Lung (tissue), 11 donors: ENCODE measurements at regions not wholly inside any gene's neighbourhood (a gene's known extent, or its start where the extent isn't known, plus 50 kb on each side); places are given as distances from the start of the nearest gene placed in this dataset.

Source experiments
- ATAC-seq: fragments of 200-7000 bp; cut with Tn5 transposase; one replicate; pipeline ENCODE4 v1.9.1; 2020; ENCODE audit warnings: moderate number of reproducible peaks; ENCODE audit not compliant: insufficient read depth, low FRiP score
- DNase-seq, 3 donors: peaks; one replicate each; pipeline ENCODE4 v3.0.0-alpha.2; 2013 to 2017
- H3K27ac ChIP-seq, 2 donors: one replicate each; pipeline ENCODE4 v1.5.1; 2013; ENCODE audit warnings: mild to moderate bottlenecking in 2 of 2, moderate library complexity in 2 of 2, control low read depth in 1 of 2, inconsistent platforms in 1 of 2, low read depth in 1 of 2, low read length in 1 of 2
- H3K27me3 ChIP-seq, 3 donors: one replicate each; pipeline ENCODE4 v1.5.1; 2013; ENCODE audit warnings: low read length in 2 of 3; ENCODE audit not compliant: control insufficient read depth in 3 of 3, insufficient read depth in 3 of 3
- H3K36me3 ChIP-seq, 4 donors: one replicate each; pipeline ENCODE4 v1.5.1; 2013; ENCODE audit warnings: low read length in 4 of 4, mild to moderate bottlenecking in 1 of 4, moderate library complexity in 1 of 4; ENCODE audit not compliant: control insufficient read depth in 4 of 4, insufficient read depth in 4 of 4
- H3K4me1 ChIP-seq, 5 donors: one replicate each; pipeline ENCODE4 v1.5.1; 2013; ENCODE audit warnings: low read length in 5 of 5, mild to moderate bottlenecking in 2 of 5, moderate library complexity in 1 of 5; ENCODE audit not compliant: control insufficient read depth in 5 of 5, insufficient read depth in 5 of 5
- H3K4me3 ChIP-seq: one replicate; pipeline ENCODE4 v1.5.1; 2013; ENCODE audit warnings: mild to moderate bottlenecking, control low read depth, moderate library complexity
- H3K9ac ChIP-seq, 2 donors: one replicate each; pipeline ENCODE4 v1.5.1; 2013; ENCODE audit warnings: low read length in 2 of 2, control low read depth in 1 of 2; ENCODE audit not compliant: insufficient read depth in 1 of 2
- H3K9me3 ChIP-seq, 4 donors: one replicate each; pipeline ENCODE4 v1.5.1; 2013; ENCODE audit warnings: low read length in 3 of 4, mild to moderate bottlenecking in 1 of 4, moderate library complexity in 1 of 4; ENCODE audit not compliant: control insufficient read depth in 4 of 4, insufficient read depth in 3 of 4
- WGBS, 2 donors: extraction: QIAGEN DNeasy Blood & Tissue Kit; methylation state at CpG; one replicate each; pipeline ENCODE4 v1.1.7; 2013; 5-methylcytosine and 5-hydroxymethylcytosine counted together
- TF ChIP-seq, protein P1 (sequence below): IDR thresholded peaks from 2 replicates; pipeline ENCODE4 v1.5.1; 2012; ENCODE audit warnings: mild to moderate bottlenecking; ENCODE audit errors: control extremely low read depth, extremely low read depth
- donor health status: control.
- donor health status: control.
- donor health status: Bipolar disorder and iron deficiency.
- donor health status: healthy.
- donor health status: DM: yes; HTN: yes; CAD: no.

DNA sequence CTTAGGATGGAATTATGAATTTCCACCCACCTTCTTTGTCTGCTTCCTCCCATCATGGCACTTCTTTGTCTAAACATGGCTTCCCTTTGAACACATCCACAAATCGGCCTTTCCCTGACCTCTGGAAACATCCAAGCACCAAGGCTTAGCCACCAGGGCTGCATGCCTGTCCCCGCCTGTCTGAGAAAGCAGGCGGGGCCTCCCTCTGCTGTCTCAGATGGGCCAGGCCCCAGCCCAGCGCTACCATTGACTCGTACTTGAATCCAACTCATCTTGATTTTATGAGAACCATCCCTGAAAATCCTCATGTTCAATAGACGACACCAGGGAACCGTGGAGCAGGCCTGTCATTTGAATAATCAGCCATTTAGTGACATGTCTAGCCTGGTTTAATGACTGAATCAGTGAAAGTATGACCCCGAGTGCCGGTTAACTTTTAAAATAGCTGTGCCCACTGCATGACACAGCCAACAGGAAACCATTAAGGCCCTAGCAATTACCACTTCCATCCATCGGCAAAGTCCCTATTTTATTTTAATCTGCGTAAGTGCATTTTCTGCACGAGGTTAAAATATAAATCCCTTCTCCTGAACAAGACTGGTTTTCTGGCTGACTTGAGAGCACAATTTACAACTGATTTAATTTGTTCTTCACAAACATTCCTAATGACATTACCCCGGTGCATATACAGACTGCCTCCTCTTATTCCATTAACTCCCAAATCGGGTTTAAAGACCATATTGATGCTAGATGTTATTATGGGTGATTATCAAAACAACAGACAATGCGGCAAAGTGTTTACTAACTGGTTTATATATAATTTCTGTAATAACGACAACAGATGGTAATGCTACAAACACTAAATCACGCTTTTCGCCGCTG lies 194.7 kb downstream of the BUB3 start:
- TF ChIP-seq, protein P1, sequence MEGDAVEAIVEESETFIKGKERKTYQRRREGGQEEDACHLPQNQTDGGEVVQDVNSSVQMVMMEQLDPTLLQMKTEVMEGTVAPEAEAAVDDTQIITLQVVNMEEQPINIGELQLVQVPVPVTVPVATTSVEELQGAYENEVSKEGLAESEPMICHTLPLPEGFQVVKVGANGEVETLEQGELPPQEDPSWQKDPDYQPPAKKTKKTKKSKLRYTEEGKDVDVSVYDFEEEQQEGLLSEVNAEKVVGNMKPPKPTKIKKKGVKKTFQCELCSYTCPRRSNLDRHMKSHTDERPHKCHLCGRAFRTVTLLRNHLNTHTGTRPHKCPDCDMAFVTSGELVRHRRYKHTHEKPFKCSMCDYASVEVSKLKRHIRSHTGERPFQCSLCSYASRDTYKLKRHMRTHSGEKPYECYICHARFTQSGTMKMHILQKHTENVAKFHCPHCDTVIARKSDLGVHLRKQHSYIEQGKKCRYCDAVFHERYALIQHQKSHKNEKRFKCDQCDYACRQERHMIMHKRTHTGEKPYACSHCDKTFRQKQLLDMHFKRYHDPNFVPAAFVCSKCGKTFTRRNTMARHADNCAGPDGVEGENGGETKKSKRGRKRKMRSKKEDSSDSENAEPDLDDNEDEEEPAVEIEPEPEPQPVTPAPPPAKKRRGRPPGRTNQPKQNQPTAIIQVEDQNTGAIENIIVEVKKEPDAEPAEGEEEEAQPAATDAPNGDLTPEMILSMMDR: no peak
- no peaks in the 10 kb centered on the region for H3K9me3 ChIP-seq
- no peaks in the 10 kb centered on the region for H3K36me3 ChIP-seq
- peaks cover 0 to 3% (median 0%) of the 10 kb centered on the region in 3 donors for H3K27me3 ChIP-seq
- no peak overlapping the region for H3K4me3 ChIP-seq
- 91 to 94% methylated on average over 19 of the region's 19 CpGs for WGBS, 2 donors
- no peaks in the 10 kb centered on the region for H3K4me1 ChIP-seq
- no peak for ATAC-seq
- no peak overlapping the region for H3K27ac ChIP-seq
- no peak for DNase-seq
- no peak overlapping the region for H3K9ac ChIP-seq

DNA sequence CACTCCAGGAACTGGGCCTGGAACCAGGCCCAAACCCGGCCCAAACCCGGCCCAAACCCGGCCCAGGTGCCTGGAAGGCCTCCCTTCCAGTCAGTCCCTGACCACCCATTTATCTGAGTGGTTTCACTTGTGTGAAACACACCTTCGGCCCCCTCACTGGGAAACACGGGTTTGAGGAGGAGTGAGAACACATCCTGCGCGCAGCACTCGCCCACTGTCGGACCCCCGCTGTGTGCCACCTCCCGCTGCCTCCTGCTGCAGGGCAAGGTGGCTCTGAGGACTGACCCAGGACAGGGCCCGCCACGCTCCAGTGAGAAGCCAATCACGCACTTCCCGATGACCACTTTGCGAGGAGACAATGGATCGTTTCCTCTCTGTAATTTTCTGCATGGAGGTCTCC lies 197.5 kb downstream of the BUB3 start:
- Histone ChIP-seq H3K4me1 (no peaks in the 10 kb centered on the region), H3K27ac (no peak overlapping the region), H3K27me3 (peaks cover 0 to 9% (median 0%) of the 10 kb centered on the region in 3 donors), H3K9me3 (peaks cover 0 to 3% (median 0%) of the 10 kb centered on the region in 4 donors), H3K9ac (no peak overlapping the region), H3K36me3 (no peaks in the 10 kb centered on the region), H3K4me3 (no peak overlapping the region)
- WGBS, 2 donors: 84 to 89% methylated on average over 17 of the region's 17 CpGs
- no peak for DNase-seq
- ATAC-seq: no peak
- TF ChIP-seq, protein P1: no peak

- WGBS, 2 donors: 81 to 86% methylated on average over 7 of the region's 7 CpGs
Measured at GRCh38 chr10:123354521-123354920, 200.3 kb downstream of the BUB3 start.

More at GRCh38 chr10:123354521-123354920, 200.3 kb downstream of the BUB3 start:
- Histone ChIP-seq H3K9me3 (peaks cover 0 to 3% (median 0%) of the 10 kb centered on the region in 4 donors), H3K36me3 (no peaks in the 10 kb centered on the region), H3K27me3 (peaks cover 0 to 7% (median 3%) of the 10 kb centered on the region in 3 donors), H3K4me3 (no peak overlapping the region), H3K4me1 (no peaks in the 10 kb centered on the region), H3K27ac (no peak overlapping the region), H3K9ac (no peak overlapping the region)
- TF ChIP-seq, protein P1: no peak
- DNase-seq (no peak), ATAC-seq (no peak)
